K562 (cell line): ENCODE measurements at regions not wholly inside any gene's neighbourhood (a gene's known extent, or its start where the extent isn't known, plus 50 kb on each side); places are given as distances from the start of the nearest gene placed in this dataset.

ENCODE experiments used
- ARID4B ChIP-seq: sonication (generic); formaldehyde crosslinking; IDR thresholded peaks from 2 replicates; pipeline ENCODE4 v1.8.0; 2022; ENCODE audit warnings: mild to moderate bottlenecking, missing genetic modification reagents
- C11orf30 ChIP-seq: fragments of 450-650 bp; IDR thresholded peaks from 2 replicates; pipeline ENCODE4 v1.6.1; 2016; ENCODE audit warnings: low read depth, mild to moderate bottlenecking
- E2F1 ChIP-seq: sonication (generic); formaldehyde crosslinking; IDR thresholded peaks from 2 replicates; pipeline ENCODE4 v1.8.1; 2023; ENCODE audit warnings: mild to moderate bottlenecking, missing genetic modification reagents, moderate library complexity
- NFYB ChIP-seq: IDR thresholded peaks from 2 replicates; pipeline ENCODE4 v1.6.1; 2011; ENCODE audit warnings: mild to moderate bottlenecking, moderate library complexity; ENCODE audit not compliant: insufficient read length; ENCODE audit errors: extremely low read depth
- POLR2A ChIP-seq: fragments of 450-650 bp; conservative IDR thresholded peaks from 2 replicates; pipeline ENCODE4 v1.6.1; 2016
- SMC3 ChIP-seq: conservative IDR thresholded peaks from 2 replicates; pipeline ENCODE4 v1.6.1; 2011; ENCODE audit warnings: low read depth, low read length, improper control_type of control experiment; ENCODE audit not compliant: insufficient read depth
- SP1 ChIP-seq: sonication (generic); formaldehyde crosslinking; IDR thresholded peaks from 2 replicates; pipeline ENCODE4 v1.8.1; 2022; ENCODE audit warnings: mild to moderate bottlenecking, missing genetic modification reagents
- ZBTB11 ChIP-seq, 3 experiments: fragments of 200-800 bp in 1 of 3; fragments of 250-450 bp in 1 of 3; fragments of 450-650 bp in 1 of 3; sonication (Bioruptor Pico) in 1 of 3; sonication (Bioruptor generic) in 1 of 3; formaldehyde crosslinking in 1 of 3; IDR thresholded peaks; 2 replicates each; pipeline versions ENCODE4 v1.6.1 to v1.8.0; 2016 to 2022; ENCODE audit warnings: mild to moderate bottlenecking in 2 of 3, missing genetic modification characterization in 2 of 3, missing compliant biosample characterization in 1 of 3, moderate library complexity in 1 of 3

DNA sequence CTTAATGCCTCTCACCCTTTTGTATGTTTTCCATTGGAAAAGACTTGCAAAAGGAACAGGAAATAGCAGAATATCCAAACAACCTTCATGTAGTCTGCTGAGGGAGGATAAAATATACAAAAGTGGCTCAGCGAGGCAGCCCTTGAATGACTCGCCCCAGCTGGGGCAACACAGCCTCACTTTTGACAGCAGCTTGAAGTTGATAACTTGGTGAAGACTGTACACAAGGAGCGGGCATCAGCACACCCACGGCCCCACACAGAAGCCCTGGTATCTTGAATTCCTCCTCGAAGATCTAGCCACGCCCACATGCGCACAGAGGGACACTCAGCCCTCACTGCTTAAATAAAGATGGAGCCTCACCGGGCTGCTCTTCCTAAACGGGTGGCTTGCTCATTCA is 161.0 kb downstream of the IRS1 start:
- no peak for TF ChIP-seq SMC3
- no peak for TF ChIP-seq ARID4B
- TF ChIP-seq NFYB: no peak
- no peak for TF ChIP-seq ZBTB11 (CRISPR knock-in tag; IDR thresholded peaks at IDR 0.05)
- no peak for TF ChIP-seq C11orf30
- TF ChIP-seq E2F1 (CRISPR knock-in tag): no peak
- no peak for TF ChIP-seq SP1 (CRISPR knock-in tag)
- TF ChIP-seq POLR2A: no peak
